SK-N-SH (cell line): ENCODE measurements at regions not wholly inside any gene's neighbourhood (a gene's known extent, or its start where the extent isn't known, plus 50 kb on each side); places are given as distances from the start of the nearest gene placed in this dataset.

Experiments used
- CTCF ChIA-PET: fragments of 300-600, 350-600 bp; formaldehyde crosslinking; extraction: SDS; loops from one replicate; lab custom pipeline; 2021; lab: Yijun Ruan, JAX
- POLR2A ChIA-PET: fragments of 350-600 bp; sonication (Branson Sonifier 250); formaldehyde crosslinking; extraction: SDS; loops from one replicate; lab custom pipeline; 2020; ENCODE audit warnings: antibody characterized with exemption, inconsistent platforms; lab: Yijun Ruan, JAX
- DNase-seq: peaks from one replicate; pipeline ENCODE4 v3.0.0; 2012
- H2AFZ ChIP-seq: fragments of 200-600 bp; sonication (generic); 2 replicates; pipeline ENCODE4 v1.8.1; 2016; ENCODE audit warnings: antibody characterized with exemption, mild to moderate bottlenecking, low read depth
- H3F3A ChIP-seq: fragments of 200-600 bp; sonication (generic); replicated peaks from 2 replicates; pipeline ENCODE3; 2016; ENCODE audit warnings: antibody characterized with exemption, mild to moderate bottlenecking; ENCODE audit not compliant: insufficient read depth
- H3K27ac ChIP-seq, 2 experiments: fragments of 200-500 bp in 1 of 2; fragments of 200-600 bp in 1 of 2; sonication (Bioruptor generic) in 1 of 2; sonication (generic), shearing (Covaris generic) in 1 of 2; 2 replicates each; pipeline versions ENCODE4 v1.5.1 to v1.6.1; 2014 to 2016; ENCODE audit warnings: low read depth in 2 of 2, inconsistent platforms in 1 of 2, low read length in 1 of 2, mild to moderate bottlenecking in 1 of 2, mixed read lengths in 1 of 2
- H3K27me3 ChIP-seq: fragments of 200-600 bp; sonication (generic), shearing (Covaris generic); 2 replicates; pipeline ENCODE4 v1.6.1; 2016; ENCODE audit warnings: mixed run types; ENCODE audit not compliant: insufficient read depth
- H3K36me3 ChIP-seq, 2 experiments: fragments of 200-500 bp in 1 of 2; fragments of 200-600 bp in 1 of 2; sonication (Bioruptor generic) in 1 of 2; sonication (generic) in 1 of 2; replicated peaks in 1 of 2; 2 replicates each; pipeline versions ENCODE3 to v1.5.1; 2014 to 2016; ENCODE audit warnings: low read length in 1 of 2, mild to moderate bottlenecking in 1 of 2; ENCODE audit not compliant: insufficient read depth in 2 of 2, control insufficient read depth in 1 of 2
- H3K4me1 ChIP-seq, 2 experiments: fragments of 200-500 bp in 1 of 2; fragments of 200-600 bp in 1 of 2; sonication (Bioruptor generic) in 1 of 2; sonication (generic), shearing (Covaris generic) in 1 of 2; 2 replicates each; pipeline versions ENCODE4 v1.5.1 to v1.6.1; 2014 to 2016; ENCODE audit warnings: low read depth in 1 of 2, low read length in 1 of 2, mixed run types in 1 of 2; ENCODE audit not compliant: insufficient read depth in 2 of 2, control insufficient read depth in 1 of 2
- H3K4me2 ChIP-seq: fragments of 200-600 bp; sonication (generic), shearing (Covaris generic); 2 replicates; pipeline ENCODE4 v1.6.1; 2017; ENCODE audit warnings: mixed run types
- H3K4me3 ChIP-seq, 2 experiments: fragments of 200-500 bp in 1 of 2; fragments of 200-600 bp in 1 of 2; sonication (Bioruptor generic) in 1 of 2; sonication (generic), shearing (Covaris generic) in 1 of 2; 2 replicates each; pipeline versions ENCODE4 v1.5.1 to v1.8.1; 2014 to 2016; ENCODE audit warnings: low read depth in 2 of 2, inconsistent platforms in 1 of 2, low read length in 1 of 2, mild to moderate bottlenecking in 1 of 2, mixed read lengths in 1 of 2, moderate library complexity in 1 of 2
- H3K79me2 ChIP-seq: fragments of 200-600 bp; sonication (generic); 2 replicates; pipeline ENCODE4 v1.8.1; 2017; ENCODE audit warnings: mild to moderate bottlenecking; ENCODE audit not compliant: insufficient read depth
- H3K9ac ChIP-seq: fragments of 200-600 bp; sonication (generic); 2 replicates; pipeline ENCODE4 v1.6.1; 2017; ENCODE audit warnings: mixed run types
- H3K9me2 ChIP-seq: fragments of 200-600 bp; sonication (generic); 2 replicates; pipeline ENCODE4 v1.6.1; 2017; ENCODE audit warnings: mixed run types
- H3K9me3 ChIP-seq: fragments of 200-600 bp; sonication (generic); 2 replicates; pipeline ENCODE4 v1.6.1; 2017; ENCODE audit warnings: mixed run types, mild to moderate bottlenecking, moderate library complexity
- H4K20me1 ChIP-seq: fragments of 200-600 bp; sonication (generic); 2 replicates; pipeline ENCODE4 v1.6.1; 2017; ENCODE audit warnings: mild to moderate bottlenecking, mixed run types; ENCODE audit not compliant: insufficient read depth
- CHD2 ChIP-seq: fragments of 150-350 bp; IDR thresholded peaks from 2 replicates; pipeline ENCODE4 v1.6.1; 2018; ENCODE audit warnings: low read length; ENCODE audit not compliant: partially characterized antibody
- CTCF ChIP-seq: fragments of 200-600 bp; sonication (generic); IDR thresholded peaks from 2 replicates; pipeline ENCODE4 v1.6.1; 2017; ENCODE audit warnings: antibody characterized with exemption, mild to moderate bottlenecking, moderate library complexity
- EZH2phosphoT487 ChIP-seq: fragments of 200-600 bp; sonication (generic); IDR thresholded peaks from 2 replicates; pipeline ENCODE4 v1.6.1; 2017; ENCODE audit warnings: low read depth, mixed run types, mild to moderate bottlenecking, antibody characterized with exemption, moderate library complexity, borderline replicate concordance
- FOSL2 ChIP-seq: IDR thresholded peaks from 2 replicates; pipeline ENCODE4 v1.4.0; 2012; ENCODE audit warnings: low read depth, mild to moderate bottlenecking, moderate library complexity, borderline replicate concordance
- FOXJ3 ChIP-seq: sonication (generic); formaldehyde crosslinking; IDR thresholded peaks from 2 replicates; pipeline ENCODE4 v1.5.1; 2020; ENCODE audit warnings: mild to moderate bottlenecking, missing genetic modification reagents
- GATA2 ChIP-seq: sonication (generic); formaldehyde crosslinking; IDR thresholded peaks from 2 replicates; pipeline ENCODE4 v1.5.0; 2020; ENCODE audit warnings: mild to moderate bottlenecking, missing genetic modification reagents
- MAX ChIP-seq: IDR thresholded peaks from 2 replicates; pipeline ENCODE4 v1.4.0; 2012; ENCODE audit warnings: low read depth
- NRF1 ChIP-seq: IDR thresholded peaks from 2 replicates; pipeline ENCODE4 v1.6.1; 2012; ENCODE audit warnings: low read depth, mild to moderate bottlenecking, low read length
- RAD21 ChIP-seq: IDR thresholded peaks from 2 replicates; pipeline ENCODE4 v1.6.1; 2012; ENCODE audit warnings: mild to moderate bottlenecking, low read length
- REST ChIP-seq: IDR thresholded peaks from 2 replicates; pipeline ENCODE4 v1.6.1; 2012; ENCODE audit warnings: mild to moderate bottlenecking, low read depth, low read length, moderate library complexity
- RFX5 ChIP-seq: IDR thresholded peaks from 2 replicates; pipeline ENCODE4 v1.6.1; 2012; ENCODE audit warnings: mild to moderate bottlenecking, improper control_type of control experiment, low read length
- SIN3A ChIP-seq: IDR thresholded peaks from 2 replicates; pipeline ENCODE4 v1.6.1; 2012; ENCODE audit warnings: low read depth, mild to moderate bottlenecking, low read length, moderate library complexity, borderline replicate concordance
- TAF1 ChIP-seq: IDR thresholded peaks from 2 replicates; pipeline ENCODE4 v1.6.1; 2012; ENCODE audit warnings: low read depth, mild to moderate bottlenecking, low read length, moderate library complexity, borderline replicate concordance
- TCF12 ChIP-seq: IDR thresholded peaks from 2 replicates; pipeline ENCODE4 v1.4.0; 2012
- TEAD4 ChIP-seq: IDR thresholded peaks from 2 replicates; pipeline ENCODE4 v1.4.0; 2012; ENCODE audit warnings: mild to moderate bottlenecking, borderline replicate concordance; ENCODE audit not compliant: insufficient read depth
- USF2 ChIP-seq: fragments of 150-350 bp; IDR thresholded peaks from 2 replicates; pipeline ENCODE4 v1.6.1; 2017; ENCODE audit warnings: antibody characterized with exemption, low read length, low read depth, borderline replicate concordance
- ZBTB33 ChIP-seq: IDR thresholded peaks from 2 replicates; pipeline ENCODE4 v1.4.0; 2012; ENCODE audit warnings: low read depth, borderline replicate concordance
- WGBS: methylation state at CpG from one replicate; pipeline ENCODE4 v1.1.6; 2017; ENCODE audit warnings: low lambda C conversion rate; 5-methylcytosine and 5-hydroxymethylcytosine counted together

- H3K27me3 ChIP-seq, result peaks cover 22% of the 10 kb centered on the region; the same call in 1 of the 2 replicates
- 0% methylated on average over 1 of the region's 1 CpG for WGBS
- CTCF ChIA-PET, result no interaction called here
These were observed 223.0 kb upstream of the ELAC2 start for GRCh38 chr17:13240851-13241250.

More at GRCh38 chr17:13240851-13241250, 223.0 kb upstream of the ELAC2 start:
- Histone ChIP-seq H3K9ac (no peak overlapping the region), H3K4me3 (no peak overlapping the region), H4K20me1 (no peaks in the 10 kb centered on the region), H3K79me2 (no peaks in the 10 kb centered on the region), H3K27ac (no peak overlapping the region), H3K4me2 (no peak overlapping the region), H3K4me1 (no peaks in the 10 kb centered on the region), H3K9me2 (no peaks in the 10 kb centered on the region), H3K9me3 (no peaks in the 10 kb centered on the region), H3F3A (no peaks in the 10 kb centered on the region), H2AFZ (no peak overlapping the region), H3K36me3 (no peaks in the 10 kb centered on the region)
- POLR2A ChIA-PET, result interaction anchor here (0.6 kb wide), 1 partner anchor 50 kb away, joined by 4 read pairs; no protein-coding TSS in a partner anchor
- TF ChIP-seq FOXJ3 (CRISPR knock-in tag) (no peak), FOSL2 (no peak), ZBTB33 (no peak), RFX5 (no peak), EZH2phosphoT487 (no peak), SIN3A (no peak), CTCF (no peak), REST (no peak), NRF1 (no peak), TCF12 (no peak), RAD21 (no peak), GATA2 (CRISPR knock-in tag) (no peak), TEAD4 (no peak), TAF1 (no peak), USF2 (no peak), MAX (no peak), CHD2 (no peak)
- DNase-seq, result no peak
